Sigmoid colon (tissue), 4 donors: ENCODE measurements at regions not wholly inside any gene's neighbourhood (a gene's known extent, or its start where the extent isn't known, plus 50 kb on each side); places are given as distances from the start of the nearest gene placed in this dataset.

ENCODE experiments used
- EP300 ChIP-seq, 4 donors: sonication (generic); formaldehyde crosslinking; IDR thresholded peaks; one replicate each; pipeline ENCODE4 v1.6.1; 2017; ENCODE audit warnings: antibody characterized with exemption in 4 of 4
- POLR2A ChIP-seq, 2 donors: fragments of 450-650 bp; IDR thresholded peaks; one replicate each; pipeline ENCODE4 v1.6.1; 2016; ENCODE audit warnings: antibody characterized with exemption in 2 of 2, mild to moderate bottlenecking in 2 of 2, moderate library complexity in 2 of 2
- POLR2AphosphoS5 ChIP-seq, 4 donors: sonication (generic); formaldehyde crosslinking; IDR thresholded peaks; one replicate each; pipeline ENCODE4 v1.6.1; 2017; ENCODE audit warnings: antibody characterized with exemption in 4 of 4
- TF ChIP-seq, protein P1 (sequence below), 4 experiments: fragments of 450-650 bp in 3 of 4; fragments of 200-600 bp in 1 of 4; IDR thresholded peaks; one replicate each; pipeline ENCODE4 v1.5.1; 2016 to 2019; ENCODE audit warnings: antibody characterized with exemption in 4 of 4, mild to moderate bottlenecking in 3 of 4, moderate library complexity in 2 of 4

DNA sequence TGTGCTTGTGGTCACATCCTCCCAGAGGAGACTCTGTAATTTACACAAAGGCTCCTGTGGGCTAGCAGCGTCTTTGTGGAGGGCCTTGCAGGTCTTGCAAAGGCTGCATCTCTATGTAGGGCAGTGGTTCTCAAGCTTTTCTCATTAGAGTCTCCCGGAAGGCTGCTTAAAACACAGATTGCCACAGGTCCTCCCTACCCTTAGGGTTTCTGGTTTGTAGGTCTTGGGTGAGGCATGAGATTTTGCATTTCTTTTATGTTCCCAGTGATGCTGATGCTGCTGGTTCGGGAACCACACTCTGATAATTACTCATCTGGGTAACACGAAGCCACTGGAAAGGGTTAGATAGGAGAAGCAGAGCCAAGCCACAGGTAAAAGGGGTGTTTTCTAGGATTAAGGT is 151.3 kb upstream of the ZBED5 start:
- TF ChIP-seq POLR2AphosphoS5 (IDR thresholded peaks at IDR 0.05): no peak
- TF ChIP-seq, protein P1, sequence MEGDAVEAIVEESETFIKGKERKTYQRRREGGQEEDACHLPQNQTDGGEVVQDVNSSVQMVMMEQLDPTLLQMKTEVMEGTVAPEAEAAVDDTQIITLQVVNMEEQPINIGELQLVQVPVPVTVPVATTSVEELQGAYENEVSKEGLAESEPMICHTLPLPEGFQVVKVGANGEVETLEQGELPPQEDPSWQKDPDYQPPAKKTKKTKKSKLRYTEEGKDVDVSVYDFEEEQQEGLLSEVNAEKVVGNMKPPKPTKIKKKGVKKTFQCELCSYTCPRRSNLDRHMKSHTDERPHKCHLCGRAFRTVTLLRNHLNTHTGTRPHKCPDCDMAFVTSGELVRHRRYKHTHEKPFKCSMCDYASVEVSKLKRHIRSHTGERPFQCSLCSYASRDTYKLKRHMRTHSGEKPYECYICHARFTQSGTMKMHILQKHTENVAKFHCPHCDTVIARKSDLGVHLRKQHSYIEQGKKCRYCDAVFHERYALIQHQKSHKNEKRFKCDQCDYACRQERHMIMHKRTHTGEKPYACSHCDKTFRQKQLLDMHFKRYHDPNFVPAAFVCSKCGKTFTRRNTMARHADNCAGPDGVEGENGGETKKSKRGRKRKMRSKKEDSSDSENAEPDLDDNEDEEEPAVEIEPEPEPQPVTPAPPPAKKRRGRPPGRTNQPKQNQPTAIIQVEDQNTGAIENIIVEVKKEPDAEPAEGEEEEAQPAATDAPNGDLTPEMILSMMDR (IDR thresholded peaks at IDR 0.05): no peak
- no peak for TF ChIP-seq EP300 (IDR thresholded peaks at IDR 0.05)
- no peak for TF ChIP-seq POLR2A (IDR thresholded peaks at IDR 0.05)
